Activated CD4-positive, alpha-beta T cell treated with anti-CD3 and anti-CD28 coated beads, Interleukin-2, Interleukin-4, amounts not matched to agents 100 ng/mL and 50 ng/mL, durations not matched to agents 16 hours and 8 hours (primary cell): ENCODE measurements at regions not wholly inside any gene's neighbourhood (a gene's known extent, or its start where the extent isn't known, plus 50 kb on each side); places are given as distances from the start of the nearest gene placed in this dataset.

ENCODE experiments used
- DNase-seq: peaks from one replicate; pipeline ENCODE4 v3.0.0-alpha.2; 2020; ENCODE audit warnings: low spot score

DNA sequence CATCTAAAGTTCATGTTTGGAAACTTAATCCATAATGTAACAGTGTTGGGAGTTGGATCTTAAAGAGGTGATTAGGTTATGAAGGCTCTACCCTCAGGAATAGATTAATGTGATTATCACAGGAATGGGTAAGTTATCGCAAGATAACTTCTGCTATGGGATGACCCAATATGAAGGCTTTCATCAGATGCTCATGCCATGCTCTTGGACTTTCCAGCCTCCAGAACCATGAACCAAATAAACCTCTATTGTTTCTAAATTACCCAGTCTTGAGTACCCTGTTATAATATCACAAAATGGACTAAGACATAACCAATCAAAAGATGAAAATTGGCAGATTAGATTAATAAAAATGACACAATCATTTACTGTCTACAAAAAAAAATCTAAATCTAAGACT lies 906.9 kb upstream of the SOX9 start:
- DNase-seq: no peak

DNA sequence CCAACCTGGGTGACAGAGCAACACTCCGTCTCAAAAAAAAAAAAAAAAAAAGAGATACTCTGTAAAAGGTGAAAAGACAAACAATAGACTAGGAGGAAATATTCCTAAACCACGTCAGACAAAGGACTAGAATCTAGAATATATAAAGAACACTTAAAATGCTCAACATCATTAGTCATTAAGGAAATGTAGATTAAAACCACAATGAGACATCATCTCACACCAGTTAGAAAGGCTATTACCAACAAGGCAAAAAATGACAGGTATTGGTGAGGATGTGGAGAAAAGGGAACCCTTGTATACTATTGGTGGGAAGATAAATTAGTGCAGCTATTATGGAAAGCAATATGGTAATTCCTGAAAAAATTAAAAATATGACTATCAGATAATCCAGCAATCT lies 903.1 kb upstream of the SOX9 start:
- no peak for DNase-seq

DNA sequence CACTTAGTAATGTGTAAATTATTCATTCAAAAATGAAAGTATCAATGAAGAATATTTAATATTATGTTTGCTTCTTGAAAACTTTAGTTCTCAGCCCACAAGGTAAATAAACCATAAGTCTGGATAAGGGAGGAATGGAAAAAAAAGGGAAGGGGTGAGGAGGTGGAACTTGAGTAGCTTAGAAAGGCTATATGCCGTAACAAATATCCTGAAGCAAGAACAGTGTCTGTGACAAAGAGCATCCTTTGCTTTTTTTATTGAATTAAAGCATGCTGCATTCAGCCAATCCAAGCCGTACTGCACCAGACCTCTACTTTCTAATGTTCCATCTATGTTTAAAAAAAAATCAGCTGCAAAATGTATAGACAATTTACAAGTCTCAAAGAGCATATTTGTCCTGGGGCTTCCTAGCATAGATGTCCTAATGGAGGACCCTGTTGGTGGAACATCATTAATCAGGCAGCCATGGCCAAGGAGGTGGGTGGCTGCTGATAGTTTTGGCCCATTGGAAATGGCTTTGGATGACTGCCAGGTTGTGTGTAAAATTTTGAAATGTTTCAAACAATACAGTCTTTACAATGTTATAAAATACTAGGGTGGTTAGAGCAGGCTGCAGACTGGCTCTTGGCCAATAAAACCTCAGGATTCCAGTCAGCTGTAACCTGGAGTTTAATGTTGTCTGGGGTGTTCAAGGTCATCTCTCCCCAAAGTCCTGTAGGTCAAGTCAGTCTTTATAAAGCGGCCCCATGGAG lies 895.8 kb upstream of the SOX9 start:
- no peak for DNase-seq

DNA sequence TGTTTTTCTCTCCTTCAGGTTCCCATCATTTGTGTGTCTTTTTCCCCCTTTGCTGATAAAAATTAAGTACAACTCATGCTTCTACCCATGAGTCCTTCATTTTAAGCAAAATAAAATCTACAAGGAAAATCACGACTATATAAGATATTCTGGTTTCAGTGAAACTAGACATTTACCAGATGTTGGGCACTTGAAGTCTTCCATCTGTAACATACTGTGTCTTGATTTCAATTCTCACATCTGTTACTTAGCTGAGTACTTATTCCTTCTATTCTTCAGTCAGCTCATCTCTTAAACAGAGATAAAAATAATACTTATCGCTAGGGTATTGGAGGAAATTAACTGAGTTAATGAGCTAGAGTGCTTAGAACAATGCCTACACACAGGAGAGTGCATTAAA lies 893.0 kb upstream of the SOX9 start:
- DNase-seq: no peak

DNA sequence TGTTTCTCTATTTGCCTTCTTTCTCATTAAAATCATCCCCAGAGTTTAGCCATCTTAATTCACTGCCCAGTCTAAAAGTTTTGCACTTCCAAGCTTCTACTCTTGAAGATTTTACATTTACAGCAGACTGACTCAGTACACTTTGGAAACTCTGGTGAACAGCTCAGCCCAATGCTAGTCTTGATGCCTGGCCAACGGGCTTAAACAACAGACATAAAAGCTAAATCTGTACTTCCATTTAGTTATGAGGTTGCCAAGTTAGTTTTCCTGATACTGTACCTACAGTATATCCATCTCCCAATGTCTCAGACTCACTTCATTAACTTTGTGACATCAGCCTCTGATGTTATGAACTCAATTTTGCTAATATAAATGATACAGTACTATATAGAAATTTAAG lies 891.8 kb upstream of the SOX9 start:
- no peak for DNase-seq

DNA sequence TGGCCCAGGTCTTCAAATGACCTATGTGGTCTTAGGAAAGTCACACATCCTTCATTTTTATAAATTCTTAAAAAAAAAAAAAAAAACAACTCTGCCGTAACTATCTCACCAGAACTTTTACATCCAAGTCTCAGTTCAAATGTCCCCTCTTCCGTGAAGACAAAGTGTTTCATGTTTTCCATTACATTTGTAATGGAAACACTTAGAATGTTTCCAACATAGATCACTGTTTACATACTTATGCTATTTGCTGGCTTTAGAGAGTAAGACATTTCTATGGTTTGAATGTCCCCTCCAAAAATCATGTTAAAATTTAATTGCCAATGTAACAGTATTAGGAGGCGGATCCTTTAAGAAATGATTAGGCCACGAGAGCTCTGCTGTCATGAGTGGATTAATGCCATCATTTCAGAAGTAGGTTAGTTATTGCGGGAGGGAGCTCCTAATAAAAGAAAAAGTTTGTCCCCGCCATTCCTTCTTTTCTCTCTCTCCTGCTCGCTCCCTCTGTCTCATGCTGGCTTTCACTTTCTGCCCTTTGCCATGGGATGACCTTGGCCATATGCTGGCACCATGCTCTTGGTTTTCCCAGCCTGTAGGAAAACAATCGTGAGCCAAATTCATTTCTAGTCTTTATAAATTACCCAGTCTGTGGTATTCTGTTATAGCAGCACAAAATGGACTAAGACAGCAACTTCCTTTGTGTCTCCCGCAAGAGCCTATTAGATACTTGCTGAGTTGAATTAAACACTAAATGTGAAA lies 887.8 kb upstream of the SOX9 start:
- DNase-seq: no peak

DNA sequence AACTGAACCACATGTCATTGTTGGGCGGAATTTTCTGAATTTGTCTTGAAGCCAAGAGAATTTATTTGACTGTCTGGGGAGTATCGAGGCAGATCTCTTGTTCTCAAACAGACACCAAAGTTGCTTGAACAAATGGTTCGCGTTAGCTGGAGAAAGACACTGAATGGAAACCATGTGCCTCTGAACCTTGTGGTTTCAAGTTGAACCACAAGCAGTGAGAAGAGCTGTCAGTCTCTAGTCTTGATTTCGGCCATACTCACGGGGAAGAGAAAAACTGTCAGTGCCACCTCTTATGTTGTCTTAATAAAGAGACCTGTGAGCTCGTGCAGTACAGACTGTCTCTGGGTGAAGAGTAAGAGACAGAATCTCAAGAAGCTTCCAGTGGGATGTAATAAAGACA lies 886.5 kb upstream of the SOX9 start:
- no peak for DNase-seq

DNA sequence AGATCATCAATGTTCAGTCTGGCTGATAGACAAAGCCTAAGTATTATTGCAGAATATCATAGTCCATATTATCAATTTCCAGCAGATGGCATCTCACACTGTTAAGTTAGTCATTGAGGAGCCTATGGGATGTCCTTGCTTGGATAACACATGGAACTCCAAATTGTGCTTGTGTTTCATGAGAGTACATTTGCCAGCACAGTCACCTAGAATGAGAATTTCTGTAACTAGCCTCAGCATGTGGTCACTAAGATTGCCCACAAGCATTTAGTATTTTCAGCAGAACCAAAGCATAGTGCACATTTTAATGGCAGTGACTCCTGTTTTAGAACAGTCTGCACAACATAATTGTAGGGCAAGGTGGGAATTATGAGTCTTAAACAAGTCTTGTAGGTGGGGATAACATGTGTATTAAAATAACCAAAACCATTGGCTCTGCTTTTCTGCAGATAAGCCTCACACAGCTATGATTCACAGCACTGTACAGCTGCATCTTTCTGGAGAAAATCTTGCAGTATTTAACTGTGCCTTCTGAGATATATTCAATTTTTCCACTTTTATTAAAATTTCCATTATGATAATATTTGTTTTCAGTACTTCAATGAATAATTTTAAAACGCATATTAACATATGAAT lies 882.8 kb upstream of the SOX9 start:
- DNase-seq: no peak

DNA sequence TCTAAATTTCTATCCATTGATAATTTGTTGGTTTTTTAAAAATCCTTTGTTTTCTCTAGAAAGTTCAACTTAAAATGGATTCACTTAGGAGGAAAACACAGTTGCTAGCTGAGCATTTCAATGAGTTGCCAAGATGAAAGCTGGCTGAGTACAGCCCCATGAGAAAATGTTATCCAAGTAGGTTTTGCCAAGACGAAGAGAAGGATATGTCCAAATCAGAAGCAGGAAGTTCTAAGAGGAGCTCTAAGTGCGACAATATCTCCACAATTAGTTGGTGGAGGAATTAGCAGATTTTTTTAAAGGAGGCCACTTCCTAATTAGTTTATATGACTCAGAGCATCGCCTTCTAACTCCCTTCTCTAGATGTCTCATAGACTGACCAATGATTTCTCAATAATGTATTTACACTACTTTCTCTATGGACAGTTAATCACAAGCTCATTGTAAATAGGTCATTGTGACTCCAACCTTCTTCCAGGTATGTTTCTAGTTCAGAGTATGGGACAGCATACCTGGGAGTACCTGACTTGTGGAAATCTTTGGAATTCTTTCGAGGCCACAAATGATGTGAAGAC lies 873.3 kb upstream of the SOX9 start:
- no peak for DNase-seq

DNA sequence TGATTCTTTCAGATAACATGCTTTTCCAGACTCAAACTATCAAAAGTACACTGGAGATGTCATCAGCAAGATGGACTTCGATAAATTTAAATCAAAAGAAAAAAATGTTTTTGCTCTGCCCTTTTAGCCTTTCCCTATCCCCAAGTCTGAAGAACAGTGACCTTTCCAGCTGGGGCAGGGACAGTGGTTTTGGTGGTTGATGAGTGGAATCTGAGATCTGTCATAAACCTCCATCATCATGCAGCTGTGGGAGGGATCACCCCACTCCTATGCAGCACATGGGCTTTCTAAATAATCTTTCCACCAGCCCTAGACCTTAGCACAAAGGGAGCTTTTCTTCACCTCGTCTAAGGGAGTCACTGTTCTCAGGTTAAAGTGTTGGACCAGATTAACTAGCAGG lies 869.5 kb upstream of the SOX9 start:
- DNase-seq: no peak

DNA sequence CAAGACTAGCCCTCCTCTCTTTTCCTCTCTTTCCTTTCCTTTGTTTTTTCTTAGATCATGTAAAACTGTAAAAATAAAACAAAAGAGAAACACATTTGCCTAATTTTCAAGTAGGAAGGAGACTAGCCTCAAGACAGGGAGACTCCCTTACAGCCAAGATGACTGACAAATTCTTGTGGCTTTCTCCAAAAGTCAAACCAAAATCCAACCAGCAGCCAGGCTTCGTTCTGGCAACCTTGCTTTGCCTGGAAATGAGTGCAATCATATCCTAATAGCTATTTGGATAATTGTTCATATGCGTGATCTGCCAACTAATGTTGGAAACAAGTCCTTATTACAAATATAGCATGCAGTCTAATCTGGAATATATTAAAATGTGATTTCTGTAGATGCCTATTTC lies 868.9 kb upstream of the SOX9 start:
- no peak for DNase-seq

DNA sequence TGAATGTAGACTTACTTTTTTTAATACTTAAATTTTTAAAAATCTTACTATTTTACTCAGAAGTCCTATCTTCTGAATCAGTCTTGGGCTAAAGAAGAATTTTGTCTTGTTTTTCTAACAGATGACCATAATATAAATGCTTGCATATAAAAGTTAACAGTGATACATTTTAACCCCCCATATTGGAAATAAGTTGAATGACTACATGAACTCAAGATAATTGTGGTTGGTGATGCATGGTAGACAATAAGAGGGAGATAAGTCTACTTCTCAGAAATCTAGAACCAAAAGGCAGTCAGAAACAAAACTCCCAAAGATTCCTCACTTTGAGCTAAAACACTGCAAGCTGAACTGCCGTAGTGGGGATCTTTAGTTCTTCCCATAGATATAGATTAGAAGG lies 868.4 kb upstream of the SOX9 start:
- DNase-seq: no peak

DNA sequence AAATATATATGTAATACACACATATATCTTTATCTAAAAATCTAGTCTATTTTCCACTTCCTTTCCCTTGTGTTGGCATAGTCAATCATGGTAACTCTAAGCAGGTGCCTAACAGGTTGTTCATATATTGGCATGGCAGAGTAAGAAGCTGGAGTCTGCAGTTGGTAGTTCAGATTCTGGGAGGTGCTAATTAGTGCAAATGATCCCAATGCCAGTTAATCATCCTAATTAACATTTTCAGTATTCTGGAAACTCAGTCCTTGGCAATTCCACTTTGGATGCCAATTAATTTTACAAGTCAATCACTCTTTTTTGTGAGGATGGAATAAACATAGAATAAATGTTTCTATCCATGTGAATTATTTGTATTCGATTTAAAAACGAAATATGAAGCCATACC lies 863.7 kb upstream of the SOX9 start:
- DNase-seq: no peak

DNA sequence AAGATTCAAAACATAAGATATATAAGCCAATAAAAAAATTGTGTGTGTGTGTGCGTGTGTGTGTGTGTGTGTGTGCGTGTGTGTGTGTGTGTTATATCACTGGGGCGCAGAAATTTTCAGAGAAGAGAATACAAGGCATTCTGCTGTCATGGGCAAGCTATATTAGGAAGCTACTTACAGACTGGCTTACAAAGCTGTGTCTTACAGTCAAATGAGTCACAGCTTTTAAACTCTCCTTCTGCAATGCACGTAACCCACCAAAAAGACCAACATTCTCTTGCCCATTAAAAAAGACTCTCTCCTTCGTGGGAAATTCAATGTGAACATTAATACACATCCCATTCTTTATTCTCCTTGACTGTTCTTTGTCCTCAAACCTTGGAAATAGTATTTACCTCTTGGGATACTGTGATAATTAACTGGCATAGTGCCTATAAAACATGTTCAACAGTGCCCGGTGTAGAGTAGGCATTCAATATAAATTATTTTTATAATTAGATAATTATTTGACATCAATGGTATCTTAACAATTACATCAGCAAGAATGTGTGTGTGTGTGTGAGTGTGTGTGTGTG lies 860.4 kb upstream of the SOX9 start:
- DNase-seq: no peak

DNA sequence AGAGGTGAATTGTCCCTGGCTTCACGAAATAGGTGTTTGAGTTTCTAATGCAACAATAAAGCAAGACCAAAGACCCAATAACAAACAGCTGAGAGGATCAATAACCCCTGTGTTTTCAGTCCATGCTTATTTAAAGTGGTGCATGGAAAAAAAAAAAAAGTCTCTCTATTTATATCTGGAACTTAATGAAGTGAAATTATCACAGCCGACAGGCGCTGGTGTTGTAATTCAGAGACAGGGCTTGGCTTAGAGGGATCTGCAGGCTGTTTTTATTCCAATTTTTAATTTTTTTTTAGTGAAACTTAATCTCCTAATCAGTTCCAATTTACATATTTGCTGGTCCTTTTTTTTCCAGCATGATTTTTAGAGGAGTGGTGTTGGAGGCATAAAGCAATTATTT lies 858.2 kb upstream of the SOX9 start:
- DNase-seq: no peak

DNA sequence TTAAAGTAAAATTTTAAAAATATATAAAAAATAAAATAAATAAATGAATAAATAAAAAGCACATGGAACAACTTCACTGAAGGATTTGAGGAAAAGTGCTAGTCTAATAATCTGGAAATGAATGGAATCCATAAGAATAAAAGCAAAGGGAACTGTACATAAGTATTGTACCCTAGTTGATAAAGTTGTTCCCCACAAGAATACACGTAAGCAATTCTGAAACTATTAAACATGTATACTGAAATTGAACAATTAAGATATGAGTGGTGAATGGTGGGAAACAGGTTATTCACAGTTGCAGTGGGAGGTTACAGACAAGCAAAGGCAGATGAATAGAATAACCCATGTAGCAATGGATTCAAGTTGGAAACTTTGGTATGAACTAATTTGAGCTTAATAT lies 853.2 kb upstream of the SOX9 start:
- no peak for DNase-seq

DNA sequence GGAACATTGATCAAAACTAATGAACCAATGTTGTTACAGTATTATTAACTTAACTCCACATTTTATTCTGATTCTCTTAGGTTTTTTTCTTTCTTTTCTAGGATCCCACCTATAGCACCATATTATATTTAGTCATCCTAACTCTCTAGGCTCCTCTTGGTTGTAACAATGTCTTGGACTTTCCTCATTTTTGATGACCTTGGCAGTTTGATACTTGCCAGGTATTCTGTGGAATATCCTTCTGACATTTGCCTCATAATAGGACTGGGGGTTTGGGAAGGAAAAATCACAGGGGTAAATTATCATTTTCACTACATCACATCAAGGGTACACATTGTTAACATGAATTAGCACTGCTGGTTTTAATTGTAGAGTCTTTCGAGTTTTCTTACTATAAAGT lies 851.6 kb upstream of the SOX9 start:
- no peak for DNase-seq

DNA sequence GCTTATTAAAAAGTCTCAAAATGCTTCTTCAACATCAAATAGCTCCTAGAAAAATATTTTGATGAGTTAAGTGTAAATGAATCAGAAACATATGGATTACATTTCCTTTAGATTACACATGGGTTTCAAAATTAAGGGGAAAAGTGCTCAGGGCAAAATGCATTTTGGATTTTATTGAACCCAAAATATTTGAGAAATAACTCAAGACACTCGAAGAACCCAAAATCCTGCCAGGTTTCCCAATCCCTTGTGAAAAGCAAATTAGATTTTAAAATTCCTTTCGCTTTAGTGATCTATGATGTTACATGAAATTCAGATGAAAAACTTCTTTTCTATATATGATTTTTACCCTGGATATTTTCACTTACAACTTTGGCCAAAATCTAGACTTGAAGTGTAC lies 847.4 kb upstream of the SOX9 start:
- DNase-seq: no peak

DNA sequence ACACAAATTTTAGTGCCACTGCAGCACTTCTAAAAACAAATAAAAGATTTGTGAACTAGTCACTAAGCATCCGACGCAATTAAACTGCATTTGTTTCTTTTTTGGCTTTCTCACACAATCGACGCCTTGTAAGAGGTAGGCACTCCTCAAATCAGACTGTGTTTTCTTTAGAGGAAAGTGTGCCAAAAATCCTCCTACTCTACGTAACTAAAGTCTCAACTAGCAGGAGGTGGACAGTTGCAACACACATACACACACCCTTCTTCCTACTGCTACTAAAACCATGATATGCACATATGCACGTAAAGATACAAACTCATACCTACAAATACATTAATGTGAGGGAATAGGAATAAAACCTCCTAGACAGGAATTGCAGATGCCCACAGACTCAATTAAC lies 844.7 kb upstream of the SOX9 start:
- no peak for DNase-seq

DNA sequence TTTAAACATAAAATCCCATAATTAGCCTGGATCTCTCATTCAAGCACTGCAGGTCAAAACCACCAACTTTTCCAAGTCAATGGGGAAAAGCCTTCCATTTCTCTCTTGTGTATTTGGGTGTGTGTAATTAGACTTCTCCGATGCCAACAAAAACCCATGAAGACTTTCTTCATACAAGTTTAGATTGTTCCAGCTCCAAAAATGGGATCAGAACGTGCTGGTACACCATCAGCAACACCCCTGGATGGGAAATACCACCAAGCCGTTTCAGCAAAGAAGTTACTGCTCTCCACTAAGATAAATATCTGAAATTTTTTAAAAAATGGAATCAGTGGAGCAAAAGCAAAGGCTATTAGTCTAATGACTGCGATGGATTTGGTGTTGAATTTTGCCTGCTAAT lies 837.3 kb upstream of the SOX9 start:
- DNase-seq: no peak

DNA sequence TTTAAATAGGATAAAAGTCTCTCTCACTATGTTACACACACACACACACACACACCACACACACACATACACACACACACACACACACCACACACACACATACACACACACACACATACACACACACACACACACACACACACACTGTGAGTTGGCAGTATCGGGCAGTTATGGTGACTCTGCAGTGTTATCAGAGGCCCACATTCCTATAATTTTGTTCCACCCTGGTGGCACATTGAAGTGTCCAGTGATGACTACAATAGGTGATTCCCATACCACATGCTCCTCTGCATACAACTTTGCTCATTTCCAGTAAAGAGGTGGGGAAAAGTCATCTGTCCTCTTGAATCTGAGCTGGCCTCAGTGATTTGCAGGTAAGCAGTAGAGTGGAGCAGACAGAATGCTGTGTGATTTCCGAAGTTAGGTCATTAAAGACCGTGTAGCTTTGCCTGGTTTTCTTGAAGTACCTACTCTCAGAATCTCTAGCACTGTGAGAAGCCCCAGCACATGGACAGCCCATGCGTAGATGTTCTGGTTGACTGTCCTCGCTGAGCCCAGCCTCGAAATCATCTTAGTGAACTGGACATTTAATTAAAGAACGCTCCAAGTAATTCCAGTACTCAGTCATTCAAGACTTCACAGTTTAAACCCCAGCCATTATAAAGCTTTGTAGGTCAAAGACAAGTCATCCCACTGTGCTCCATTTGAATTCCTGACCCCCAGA lies 836.6 kb upstream of the SOX9 start:
- DNase-seq: no peak

DNA sequence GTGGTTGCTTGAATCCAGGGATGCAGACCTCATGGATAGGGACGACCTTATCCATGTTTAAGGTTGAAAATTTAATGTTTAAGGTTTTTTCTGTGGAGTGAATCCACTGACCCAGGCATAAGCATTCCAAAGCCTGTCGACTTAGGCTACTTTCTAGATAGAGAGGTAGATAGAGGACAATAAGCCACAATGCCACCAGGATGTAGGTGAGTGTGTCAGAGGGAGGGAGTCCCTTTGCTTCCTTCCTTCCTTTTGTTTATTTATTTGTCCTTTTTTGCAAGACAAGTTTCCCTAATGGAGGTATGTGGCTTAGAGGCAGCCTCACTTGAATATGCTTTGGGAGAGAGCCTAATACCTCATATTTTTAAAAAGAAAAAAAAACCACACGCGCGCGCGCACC lies 834.2 kb upstream of the SOX9 start:
- no peak for DNase-seq
